IMR-90 (cell line): ENCODE measurements at regions not wholly inside any gene's neighbourhood (a gene's known extent, or its start where the extent isn't known, plus 50 kb on each side); places are given as distances from the start of the nearest gene placed in this dataset.

Experiments
- ATAC-seq: fragments of 200-7000 bp; cut with Tn5 transposase; 2 replicates; pipeline ENCODE4 v1.9.1; 2020; ENCODE audit warnings: low read depth, mild to moderate bottlenecking, moderate library complexity
- BruUV-seq: library from RNA; stranded (reverse); fragments of 400-500 nt; replicated peaks from 2 replicates; lab custom pipeline; 2021; lab: Mats Ljungman, UMichigan
- CTCF ChIA-PET: fragments of 300-600 bp; formaldehyde crosslinking; extraction: SDS; loops from one replicate; lab custom pipeline; 2021; ENCODE audit warnings: antibody characterized with exemption; lab: Yijun Ruan, JAX
- POLR2A ChIA-PET: fragments of 300-600 bp; sonication (Branson Sonifier 250); formaldehyde crosslinking; loops from one replicate; lab custom pipeline; 2022; ENCODE audit warnings: antibody characterized with exemption; ENCODE audit not compliant: unreplicated experiment; lab: Charles Lee
- DNase-seq: peaks from one replicate; pipeline ENCODE4 v3.0.0; 2013
- H2AFZ ChIP-seq: replicated peaks from 2 replicates; pipeline ENCODE3; 2013; ENCODE audit warnings: low read length, mild to moderate bottlenecking; ENCODE audit not compliant: poor library complexity
- H2AK5ac ChIP-seq: 2 replicates; pipeline ENCODE4 v1.6.1; 2013; ENCODE audit warnings: low read depth, low read length, inconsistent platforms
- H2AK9ac ChIP-seq: replicated peaks from 2 replicates; pipeline ENCODE3; 2013; ENCODE audit warnings: mild to moderate bottlenecking, low read depth, low read length, moderate library complexity; ENCODE audit not compliant: poor library complexity
- H2BK120ac ChIP-seq: 2 replicates; pipeline ENCODE4 v1.6.1; 2013; ENCODE audit warnings: low read depth, low read length, inconsistent platforms
- H2BK15ac ChIP-seq: 3 replicates; pipeline ENCODE4 v1.6.1; 2013; ENCODE audit warnings: low read depth, low read length, inconsistent platforms
- H2BK20ac ChIP-seq: 2 replicates; pipeline ENCODE4 v1.6.1; 2013; ENCODE audit warnings: low read depth, mild to moderate bottlenecking, inconsistent platforms, low read length, moderate library complexity
- H2BK5ac ChIP-seq: 2 replicates; pipeline ENCODE4 v1.6.1; 2013; ENCODE audit warnings: mild to moderate bottlenecking, low read depth, low read length, inconsistent platforms; ENCODE audit not compliant: poor library complexity, severe bottlenecking
- H3K14ac ChIP-seq: replicated peaks from 2 replicates; pipeline ENCODE4 v1.6.1; 2013; ENCODE audit warnings: low read depth, low read length, inconsistent platforms
- H3K18ac ChIP-seq: 2 replicates; pipeline ENCODE4 v1.6.1; 2013; ENCODE audit warnings: low read depth, low read length, control low read depth
- H3K23ac ChIP-seq: 2 replicates; pipeline ENCODE4 v1.6.1; 2013; ENCODE audit warnings: low read depth, low read length, inconsistent platforms
- H3K27ac ChIP-seq: 2 replicates; pipeline ENCODE4 v1.5.1; 2013; ENCODE audit warnings: mild to moderate bottlenecking, control low read depth, low read length; ENCODE audit not compliant: insufficient read depth
- H3K27me3 ChIP-seq: 2 replicates; pipeline ENCODE4 v1.6.1; 2013; ENCODE audit warnings: low read length; ENCODE audit not compliant: control insufficient read depth, insufficient read depth
- H3K36me3 ChIP-seq: 2 replicates; pipeline ENCODE4 v1.6.1; 2013; ENCODE audit warnings: low read length, mixed read lengths; ENCODE audit not compliant: control insufficient read depth, insufficient read depth
- H3K4ac ChIP-seq: 2 replicates; pipeline ENCODE4 v1.6.1; 2013; ENCODE audit warnings: low read depth, low read length, inconsistent platforms
- H3K4me1 ChIP-seq: 2 replicates; pipeline ENCODE4 v1.6.1; 2013; ENCODE audit warnings: low read length, mixed read lengths; ENCODE audit not compliant: control insufficient read depth, insufficient read depth
- H3K4me2 ChIP-seq: 2 replicates; pipeline ENCODE4 v1.6.1; 2013; ENCODE audit warnings: low read depth, mild to moderate bottlenecking, control low read depth, low read length, moderate library complexity
- H3K4me3 ChIP-seq: 2 replicates; pipeline ENCODE4 v1.5.1; 2013; ENCODE audit warnings: low read depth, mild to moderate bottlenecking, control low read depth, low read length, moderate library complexity; ENCODE audit not compliant: insufficient read depth
- H3K56ac ChIP-seq: 2 replicates; pipeline ENCODE4 v1.6.1; 2013; ENCODE audit warnings: low read length, inconsistent platforms; ENCODE audit not compliant: insufficient read depth; ENCODE audit errors: extremely low read depth
- H3K79me1 ChIP-seq, 2 experiments: 2 replicates each; pipeline ENCODE4 v1.6.1; 2013; ENCODE audit warnings: low read length in 2 of 2, inconsistent platforms in 1 of 2, low read depth in 1 of 2
- H3K9ac ChIP-seq: 2 replicates; pipeline ENCODE4 v1.6.1; 2013; ENCODE audit warnings: low read depth, low read length, control low read depth
- H3K9me1 ChIP-seq: 2 replicates; pipeline ENCODE4 v1.6.1; 2013; ENCODE audit warnings: low read length, inconsistent platforms; ENCODE audit not compliant: insufficient read depth
- H3K9me3 ChIP-seq: 2 replicates; pipeline ENCODE4 v1.6.1; 2013; ENCODE audit warnings: low read length; ENCODE audit not compliant: control insufficient read depth, insufficient read depth
- H4K20me1 ChIP-seq: 2 replicates; pipeline ENCODE4 v1.6.1; 2013; ENCODE audit warnings: low read length, inconsistent platforms; ENCODE audit not compliant: insufficient read depth
- H4K5ac ChIP-seq: 2 replicates; pipeline ENCODE4 v1.6.1; 2013; ENCODE audit warnings: mild to moderate bottlenecking, low read depth, low read length, control low read depth
- H4K8ac ChIP-seq, 2 experiments: 2 replicates each; pipeline ENCODE4 v1.6.1; 2013; ENCODE audit warnings: low read depth in 2 of 2, low read length in 2 of 2, control low read depth in 1 of 2, inconsistent platforms in 1 of 2
- H4K91ac ChIP-seq: 2 replicates; pipeline ENCODE4 v1.6.1; 2013; ENCODE audit warnings: low read depth, low read length, inconsistent platforms; ENCODE audit not compliant: insufficient read depth
- CEBPB ChIP-seq: IDR thresholded peaks from 2 replicates; pipeline ENCODE4 v1.6.1; 2012; ENCODE audit warnings: low read depth, low read length, improper control_type of control experiment
- RCOR1 ChIP-seq: IDR thresholded peaks from 2 replicates; pipeline ENCODE4 v1.6.1; 2012; ENCODE audit warnings: mild to moderate bottlenecking, low read length, improper control_type of control experiment; ENCODE audit not compliant: insufficient replicate concordance
- WGBS, 2 experiments: methylation state at CpG; one replicate each; pipeline versions ENCODE4 v1.1.5 to v1.1.7; 2013; ENCODE audit warnings: missing lambda C conversion rate in 2 of 2; ENCODE audit not compliant: insufficient read length in 1 of 2; ENCODE audit errors: extremely low coverage in 2 of 2; 5-methylcytosine and 5-hydroxymethylcytosine counted together
- dilution Hi-C: fragments of 300-500 bp; cut with HindIII; formaldehyde crosslinking; loops from one replicate; pipeline ENCODE4 v1.14.3; 2018; ENCODE audit warnings: low sequenced_read_pairs; ENCODE audit not compliant: unreplicated experiment
- in situ Hi-C: fragments of 300-500 bp; cut with MboI; formaldehyde crosslinking; loops from 3 replicates; pipeline ENCODE4 v1.14.3; 2019; ENCODE audit warnings: low sequenced_read_pairs, inconsistent platforms, mixed read lengths
- intact Hi-C: fragments of 100-400 bp; cut with micrococcal nuclease; formaldehyde crosslinking; loops from 2 replicates; pipeline ENCODE4 v1.10.0; 2022

DNA sequence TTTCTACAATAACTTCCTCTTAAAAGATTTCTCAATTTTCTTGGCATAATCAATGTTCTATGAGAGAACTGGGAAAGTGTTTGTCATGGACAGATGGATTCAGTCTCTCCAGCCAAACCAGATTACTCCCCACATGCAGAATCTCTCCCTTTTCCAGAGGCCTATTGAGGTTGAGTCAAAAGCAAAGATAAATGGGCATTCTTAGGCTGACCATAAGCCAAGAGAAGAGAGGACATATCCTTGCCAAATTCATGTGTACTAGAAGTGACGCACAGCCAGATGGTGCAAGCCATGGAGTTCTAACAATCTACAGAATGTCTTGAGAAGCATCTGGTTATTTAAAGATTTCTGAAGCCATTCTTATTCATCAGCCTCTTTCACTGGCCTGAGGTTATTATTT lies 2115.0 kb downstream of the MAT2B start:
- no TSS peak for BruUV-seq
- POLR2A ChIA-PET, result no interaction called here
- H2AFZ ChIP-seq, result no peak overlapping the region
- no peak overlapping the region for H3K4me2 ChIP-seq
- ATAC-seq (peak; percentile 34), DNase-seq (peak; percentile 93)
- no CpG with 5 or more reads among the region's 1 CpG for WGBS, 2 experiments
- no peaks in the 10 kb centered on the region for H3K9me3 ChIP-seq
- H4K91ac ChIP-seq, result no peak overlapping the region
- H3K4me1 ChIP-seq, result peaks cover 2% of the 10 kb centered on the region; the same call in 1 of the 2 replicates
- no peak overlapping the region for H3K18ac ChIP-seq
- no peak overlapping the region for H4K5ac ChIP-seq
- intact Hi-C loops, result loop anchor here (10.0 kb wide), 1 partner anchor 1606 kb away; no protein-coding TSS in a partner anchor
- no peak overlapping the region for H3K56ac ChIP-seq
- dilution Hi-C loops, result no loop called here
- H2AK5ac ChIP-seq, result no peak overlapping the region
- no peak overlapping the region for H2BK15ac ChIP-seq
- H4K8ac ChIP-seq, result no peak overlapping the region
- H3K27me3 ChIP-seq, result no peaks in the 10 kb centered on the region
- H3K4me3 ChIP-seq, result no peak overlapping the region
- no peak overlapping the region for H3K14ac ChIP-seq
- TF ChIP-seq CEBPB (0 out of 2 replicates have a peak, but pooled peaks have one; percentile 23), RCOR1 (no peak)
- H3K36me3 ChIP-seq, result no peaks in the 10 kb centered on the region
- H3K79me1 ChIP-seq, result no peaks in the 10 kb centered on the region
- no peaks in the 10 kb centered on the region for H4K20me1 ChIP-seq
- no peak overlapping the region for H3K23ac ChIP-seq
- CTCF ChIA-PET, result no interaction called here
- H3K4ac ChIP-seq, result no peak overlapping the region
- H3K9me1 ChIP-seq, result no peaks in the 10 kb centered on the region
- H2AK9ac ChIP-seq, result no peak overlapping the region
- H2BK5ac ChIP-seq, result no peak overlapping the region
- no peak overlapping the region for H2BK20ac ChIP-seq
- H2BK120ac ChIP-seq, result no peak overlapping the region
- H3K9ac ChIP-seq, result no peak overlapping the region
- in situ Hi-C loops, result no loop called here
- peak overlapping the region; percentile 40; the same call in 1 of the 2 replicates for H3K27ac ChIP-seq
